K562 (cell line): ENCODE measurements at regions not wholly inside any gene's neighbourhood (a gene's known extent, or its start where the extent isn't known, plus 50 kb on each side); places are given as distances from the start of the nearest gene placed in this dataset.
A peak's percentile ranks its signal among the peaks of the same experiment; 100 is the strongest.

ENCODE experiments used
- CBFB ChIP-seq: sonication (generic); formaldehyde crosslinking; IDR thresholded peaks from 2 replicates; pipeline ENCODE4 v1.4.0; 2020; ENCODE audit warnings: mild to moderate bottlenecking, missing genetic modification reagents
- CEBPG ChIP-seq, 3 experiments: fragments of 200-800 bp in 1 of 3; sonication (Bioruptor generic) in 1 of 3; sonication (generic) in 1 of 3; formaldehyde crosslinking in 1 of 3; IDR thresholded peaks in 2 of 3; conservative IDR thresholded peaks in 1 of 3; 2 replicates each; pipeline versions ENCODE4 v1.6.1 to v1.8.0; 2016 to 2022; ENCODE audit warnings: missing compliant biosample characterization in 2 of 3, missing genetic modification characterization in 2 of 3, mild to moderate bottlenecking in 1 of 3, missing genetic modification reagents in 1 of 3
- CHCHD3 ChIP-seq: fragments of 250-450 bp; sonication (Bioruptor Pico); IDR thresholded peaks from 2 replicates; pipeline ENCODE4 v2.1.2; 2022; ENCODE audit warnings: mild to moderate bottlenecking
- FOXA1 ChIP-seq: fragments of 450-650 bp; IDR thresholded peaks from 2 replicates; pipeline ENCODE4 v1.6.1; 2016; ENCODE audit warnings: mild to moderate bottlenecking, borderline replicate concordance
- NCOR1 ChIP-seq: fragments of 450-650 bp; IDR thresholded peaks from 2 replicates; pipeline ENCODE4 v1.6.1; 2016; ENCODE audit warnings: mild to moderate bottlenecking, moderate library complexity
- NFIC ChIP-seq: fragments of 450-650 bp; IDR thresholded peaks from 2 replicates; pipeline ENCODE4 v1.6.1; 2017; ENCODE audit warnings: mild to moderate bottlenecking, inconsistent platforms
- PHF8 ChIP-seq: fragments of 200-600 bp; sonication (generic); IDR thresholded peaks from 2 replicates; pipeline ENCODE4 v1.6.1; 2012; ENCODE audit warnings: mixed run types, mild to moderate bottlenecking, inconsistent platforms, low read length, moderate library complexity, borderline replicate concordance
- PYGO2 ChIP-seq: fragments of 450-650 bp; IDR thresholded peaks from 2 replicates; pipeline ENCODE4 v1.6.1; 2016; ENCODE audit warnings: mild to moderate bottlenecking, missing genetic modification characterization, moderate library complexity, missing compliant biosample characterization
- SIRT6 ChIP-seq: IDR thresholded peaks from one replicate; pipeline ENCODE4 v1.6.1; 2012; ENCODE audit warnings: low read depth, mild to moderate bottlenecking, control low read depth, inconsistent platforms, low read length, moderate library complexity
- SLC30A9 ChIP-seq: fragments of 250-450 bp; sonication (Bioruptor Pico); IDR thresholded peaks from 2 replicates; pipeline ENCODE4 v1.8.0; 2022; ENCODE audit warnings: mild to moderate bottlenecking, moderate library complexity
- ZBTB1 ChIP-seq: sonication (generic); formaldehyde crosslinking; IDR thresholded peaks from 2 replicates; pipeline ENCODE4 v1.8.1; 2023; ENCODE audit warnings: missing genetic modification reagents, low read depth, mild to moderate bottlenecking, borderline replicate concordance
- ZKSCAN1 ChIP-seq: fragments of 150-350 bp; IDR thresholded peaks from 2 replicates; pipeline ENCODE4 v1.6.1; 2016; ENCODE audit warnings: low read depth, low read length
- ZKSCAN3 ChIP-seq: fragments of 250-450 bp; sonication (Bioruptor Pico); IDR thresholded peaks from 2 replicates; pipeline ENCODE4 v1.4.0; 2020
- ZNF324 ChIP-seq: fragments of 250-450 bp; sonication (Bioruptor Pico); IDR thresholded peaks from 2 replicates; pipeline ENCODE4 v1.4.0; 2020; ENCODE audit warnings: mild to moderate bottlenecking
- ZNF561 ChIP-seq: fragments of 450-650 bp; formaldehyde crosslinking; conservative IDR thresholded peaks from 2 replicates; pipeline ENCODE4 v1.4.0; 2020; ENCODE audit warnings: mild to moderate bottlenecking, moderate library complexity
- TF ChIP-seq, protein P1 (sequence below): fragments of 450-650 bp; IDR thresholded peaks from 2 replicates; pipeline ENCODE4 v1.6.1; 2017; ENCODE audit warnings: antibody characterized with exemption, mild to moderate bottlenecking
- TF ChIP-seq, protein P2 (sequence below): sonication (generic); formaldehyde crosslinking; IDR thresholded peaks from 2 replicates; pipeline ENCODE4 v1.8.1; 2023; ENCODE audit warnings: mild to moderate bottlenecking, missing genetic modification reagents
- TF ChIP-seq, protein P3 (sequence below): fragments of 250-450 bp; sonication (Bioruptor Pico); IDR thresholded peaks from 2 replicates; pipeline ENCODE4 v1.8.0; 2021; ENCODE audit warnings: borderline replicate concordance, mild to moderate bottlenecking, moderate library complexity; ENCODE audit not compliant: poor library complexity, severe bottlenecking

DNA sequence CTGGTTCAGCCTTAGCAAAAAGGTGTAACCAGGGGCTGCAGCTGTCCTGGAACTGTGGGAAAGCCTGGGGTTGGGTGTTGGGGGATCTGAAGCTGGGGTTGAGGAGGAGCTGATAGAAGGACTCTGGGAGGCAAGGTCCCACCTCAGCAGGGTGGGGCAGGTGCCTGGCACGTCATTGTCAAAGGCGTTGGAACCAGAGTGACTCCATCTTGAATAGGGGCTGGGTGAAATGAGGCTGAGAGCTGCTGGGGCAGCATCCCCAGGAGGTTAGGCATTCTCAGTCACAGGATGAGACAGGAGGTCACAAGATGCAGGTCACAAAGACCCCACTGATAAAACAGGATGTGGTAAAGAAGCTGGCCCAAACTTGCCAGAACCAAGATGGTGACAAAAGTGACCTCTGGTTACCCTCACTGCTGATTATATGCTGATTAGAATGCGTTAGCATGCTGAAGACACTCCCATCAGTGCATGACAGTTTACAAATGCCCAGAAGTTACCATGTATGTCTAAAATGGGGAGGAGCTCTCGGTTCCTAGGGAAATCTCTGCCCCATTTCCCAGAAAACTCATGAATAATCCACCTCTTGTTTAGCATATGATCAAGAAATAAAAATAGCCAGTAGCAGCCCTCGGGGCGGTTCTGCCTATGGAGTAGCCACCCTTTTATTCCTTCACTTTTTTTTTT is 85.4 kb downstream of the IER5 start (continued):
- TF ChIP-seq CEBPG (CRISPR knock-in tag; IDR thresholded peaks at IDR 0.05) (no peak), CEBPG (tag; conservative IDR thresholded peaks at IDR 0.05 in 1 of 2, IDR thresholded peaks at IDR 0.05 in 1 of 2) (0 out of 4 replicates have a peak, but pooled peaks of 1 of the 2 experiments have one; percentile 8), FOXA1 (no peak), CHCHD3 (CRISPR knock-in tag) (no peak), NFIC (no peak), ZNF561 (CRISPR knock-in tag) (peak; percentile 91), SIRT6 (no peak), ZKSCAN3 (CRISPR knock-in tag) (peak; percentile 73; the same call in 1 of the 2 replicates), ZBTB1 (CRISPR knock-in tag) (no peak), ZKSCAN1 (no peak), SLC30A9 (CRISPR knock-in tag) (no peak), NCOR1 (no peak), CBFB (CRISPR knock-in tag) (no peak), PYGO2 (tag) (peak; percentile 97), PHF8 (no peak), ZNF324 (CRISPR knock-in tag) (peak; percentile 90)
- TF ChIP-seq, protein P1, sequence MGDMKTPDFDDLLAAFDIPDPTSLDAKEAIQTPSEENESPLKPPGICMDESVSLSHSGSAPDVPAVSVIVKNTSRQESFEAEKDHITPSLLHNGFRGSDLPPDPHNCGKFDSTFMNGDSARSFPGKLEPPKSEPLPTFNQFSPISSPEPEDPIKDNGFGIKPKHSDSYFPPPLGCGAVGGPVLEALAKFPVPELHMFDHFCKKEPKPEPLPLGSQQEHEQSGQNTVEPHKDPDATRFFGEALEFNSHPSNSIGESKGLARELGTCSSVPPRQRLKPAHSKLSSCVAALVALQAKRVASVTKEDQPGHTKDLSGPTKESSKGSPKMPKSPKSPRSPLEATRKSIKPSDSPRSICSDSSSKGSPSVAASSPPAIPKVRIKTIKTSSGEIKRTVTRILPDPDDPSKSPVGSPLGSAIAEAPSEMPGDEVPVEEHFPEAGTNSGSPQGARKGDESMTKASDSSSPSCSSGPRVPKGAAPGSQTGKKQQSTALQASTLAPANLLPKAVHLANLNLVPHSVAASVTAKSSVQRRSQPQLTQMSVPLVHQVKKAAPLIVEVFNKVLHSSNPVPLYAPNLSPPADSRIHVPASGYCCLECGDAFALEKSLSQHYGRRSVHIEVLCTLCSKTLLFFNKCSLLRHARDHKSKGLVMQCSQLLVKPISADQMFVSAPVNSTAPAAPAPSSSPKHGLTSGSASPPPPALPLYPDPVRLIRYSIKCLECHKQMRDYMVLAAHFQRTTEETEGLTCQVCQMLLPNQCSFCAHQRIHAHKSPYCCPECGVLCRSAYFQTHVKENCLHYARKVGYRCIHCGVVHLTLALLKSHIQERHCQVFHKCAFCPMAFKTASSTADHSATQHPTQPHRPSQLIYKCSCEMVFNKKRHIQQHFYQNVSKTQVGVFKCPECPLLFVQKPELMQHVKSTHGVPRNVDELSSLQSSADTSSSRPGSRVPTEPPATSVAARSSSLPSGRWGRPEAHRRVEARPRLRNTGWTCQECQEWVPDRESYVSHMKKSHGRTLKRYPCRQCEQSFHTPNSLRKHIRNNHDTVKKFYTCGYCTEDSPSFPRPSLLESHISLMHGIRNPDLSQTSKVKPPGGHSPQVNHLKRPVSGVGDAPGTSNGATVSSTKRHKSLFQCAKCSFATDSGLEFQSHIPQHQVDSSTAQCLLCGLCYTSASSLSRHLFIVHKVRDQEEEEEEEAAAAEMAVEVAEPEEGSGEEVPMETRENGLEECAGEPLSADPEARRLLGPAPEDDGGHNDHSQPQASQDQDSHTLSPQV: peak; percentile 97
- TF ChIP-seq, protein P2, sequence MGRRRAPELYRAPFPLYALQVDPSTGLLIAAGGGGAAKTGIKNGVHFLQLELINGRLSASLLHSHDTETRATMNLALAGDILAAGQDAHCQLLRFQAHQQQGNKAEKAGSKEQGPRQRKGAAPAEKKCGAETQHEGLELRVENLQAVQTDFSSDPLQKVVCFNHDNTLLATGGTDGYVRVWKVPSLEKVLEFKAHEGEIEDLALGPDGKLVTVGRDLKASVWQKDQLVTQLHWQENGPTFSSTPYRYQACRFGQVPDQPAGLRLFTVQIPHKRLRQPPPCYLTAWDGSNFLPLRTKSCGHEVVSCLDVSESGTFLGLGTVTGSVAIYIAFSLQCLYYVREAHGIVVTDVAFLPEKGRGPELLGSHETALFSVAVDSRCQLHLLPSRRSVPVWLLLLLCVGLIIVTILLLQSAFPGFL: no peak
- TF ChIP-seq, protein P3, sequence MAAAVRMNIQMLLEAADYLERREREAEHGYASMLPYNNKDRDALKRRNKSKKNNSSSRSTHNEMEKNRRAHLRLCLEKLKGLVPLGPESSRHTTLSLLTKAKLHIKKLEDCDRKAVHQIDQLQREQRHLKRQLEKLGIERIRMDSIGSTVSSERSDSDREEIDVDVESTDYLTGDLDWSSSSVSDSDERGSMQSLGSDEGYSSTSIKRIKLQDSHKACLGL (CRISPR knock-in tag): no peak
